Stimulated activated CD8-positive, alpha-beta memory T cell treated with anti-CD3 and anti-CD28 coated beads, Interleukin-12 subunit alpha, Interleukin-12 subunit beta, amount 100 ng/mL, for 4 hours (primary cell): ENCODE measurements at regions not wholly inside any gene's neighbourhood (a gene's known extent, or its start where the extent isn't known, plus 50 kb on each side); places are given as distances from the start of the nearest gene placed in this dataset.

Experiments used
- DNase-seq: peaks from one replicate; pipeline ENCODE4 v3.0.0-alpha.2; 2020; ENCODE audit warnings: low read depth

DNA sequence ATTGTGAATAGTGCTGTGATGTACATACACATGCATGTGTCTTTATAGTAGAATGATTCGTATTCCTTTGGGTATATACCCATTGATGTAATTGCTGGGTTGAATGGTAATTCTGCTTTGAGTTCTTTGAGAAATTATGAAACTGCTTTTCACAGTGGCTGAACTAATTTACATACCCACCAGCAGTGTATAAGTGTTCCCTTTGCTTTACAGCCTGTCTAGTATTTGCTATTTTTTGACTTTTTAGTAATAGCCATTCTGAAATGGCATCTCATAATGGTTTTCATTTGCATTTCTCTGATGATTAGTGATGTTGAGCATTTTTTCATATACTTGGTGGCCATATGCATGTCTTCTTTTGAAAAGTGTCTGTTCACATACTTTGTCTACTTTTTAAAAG lies 54.5 kb upstream of the FAM78B start:
- no peak for DNase-seq

DNA sequence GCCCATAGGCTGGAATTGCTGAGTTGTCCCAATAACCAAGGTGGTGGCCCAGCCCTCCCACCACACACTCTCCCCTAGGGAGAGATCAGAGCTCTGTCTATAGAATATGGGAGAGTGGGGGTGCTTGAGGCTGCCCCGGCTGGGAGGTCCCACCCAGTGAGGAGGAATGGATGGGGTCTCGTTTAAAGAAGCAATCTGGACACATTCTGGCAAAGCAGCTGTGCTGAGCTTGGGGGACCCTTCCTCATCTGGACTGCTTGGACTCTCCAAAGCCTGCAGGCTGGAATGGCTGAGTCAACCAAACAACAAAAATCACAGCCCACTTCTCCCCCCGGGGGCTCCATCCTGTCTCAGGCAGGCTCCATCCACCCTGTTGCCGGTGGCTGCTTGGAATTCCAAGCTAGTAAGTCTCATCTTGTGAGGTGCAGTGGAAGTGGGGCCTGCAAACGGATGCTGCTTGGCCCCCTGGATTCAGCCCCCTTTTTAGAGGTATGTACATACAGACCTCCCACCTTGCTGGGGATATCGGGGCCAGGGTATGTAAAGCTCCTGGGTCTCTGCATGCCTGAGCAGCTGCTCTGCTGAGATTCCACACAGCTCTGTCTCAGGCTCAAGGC lies 67.1 kb upstream of the FAM78B start:
- DNase-seq: no peak

GRCh38 chr1:166235728-166236127 lies 68.9 kb upstream of the FAM78B start:
- DNase-seq: no peak

DNA sequence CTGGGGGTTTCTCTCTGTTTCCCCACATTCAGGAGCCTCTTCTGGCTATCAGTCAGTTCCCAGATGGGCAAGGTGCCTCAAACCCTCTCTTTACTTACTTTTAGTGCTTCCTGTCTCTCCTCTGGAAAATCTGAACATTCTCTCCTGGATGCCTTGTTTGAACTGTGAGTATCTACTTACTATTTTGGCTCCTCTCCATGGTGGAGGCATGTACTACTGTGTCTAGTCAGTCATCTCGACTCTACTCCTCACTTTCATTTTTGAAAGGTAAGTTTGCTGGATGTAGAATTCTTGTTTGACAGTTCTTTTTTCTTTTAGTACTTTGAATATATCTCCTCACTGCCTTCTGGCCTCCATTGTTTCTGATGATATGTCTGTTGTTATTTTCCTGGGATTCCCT lies 70.9 kb upstream of the FAM78B start:
- no peak for DNase-seq

DNA sequence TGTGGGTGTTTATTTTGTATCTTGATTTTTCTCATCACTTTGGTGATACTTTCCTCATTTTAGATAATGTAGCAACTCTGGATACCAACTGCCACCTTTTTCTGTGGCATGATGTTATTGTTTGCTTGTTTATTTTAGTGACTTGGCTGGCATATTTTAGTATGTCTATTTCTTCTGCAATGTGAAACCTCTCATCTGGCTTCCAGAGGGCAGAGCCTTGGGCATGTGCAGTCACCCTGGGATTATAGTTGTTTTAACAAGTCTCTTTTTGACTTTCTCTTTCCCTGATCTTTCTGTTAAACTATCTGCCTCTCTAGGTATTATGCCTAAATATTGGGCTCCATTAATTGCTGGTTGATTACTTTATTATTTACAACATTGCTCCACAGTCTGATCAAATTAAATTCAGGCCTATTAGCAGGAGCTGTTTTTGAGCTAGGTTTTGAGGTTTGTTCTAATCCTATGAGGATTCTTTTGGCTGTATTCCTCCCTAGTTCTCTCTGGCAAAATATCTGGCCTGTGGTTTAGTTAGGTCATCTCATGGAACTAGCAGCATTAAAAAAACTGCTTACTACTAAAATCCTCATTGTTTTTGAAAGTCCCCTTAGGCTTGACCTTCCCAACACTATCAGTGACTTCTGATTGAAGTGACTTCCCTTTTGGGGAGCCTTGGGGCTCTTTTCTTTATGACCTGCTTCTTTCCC lies 86.4 kb upstream of the FAM78B start:
- no peak for DNase-seq

GRCh38 chr1:166258017-166258416 lies 91.2 kb upstream of the FAM78B start:
- DNase-seq: no peak

DNA sequence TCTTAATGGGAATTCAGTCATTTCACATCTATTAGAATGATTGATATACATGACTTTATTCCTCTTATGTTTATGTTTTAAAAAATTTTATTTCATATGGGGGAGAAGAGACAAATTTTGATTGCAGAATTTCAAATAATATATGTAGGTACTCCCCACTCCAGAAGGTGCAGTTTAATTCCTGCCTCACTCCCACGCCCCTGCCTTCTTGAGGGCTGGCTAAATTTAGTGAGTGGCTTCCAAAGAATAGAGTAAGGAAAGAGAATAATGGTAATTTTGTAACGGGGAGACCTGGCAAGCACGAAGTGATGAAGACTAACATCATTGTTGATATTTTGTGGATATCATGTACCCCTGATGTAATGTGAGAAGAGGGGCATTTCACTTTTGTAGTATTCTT lies 94.7 kb upstream of the FAM78B start:
- DNase-seq: no peak

DNA sequence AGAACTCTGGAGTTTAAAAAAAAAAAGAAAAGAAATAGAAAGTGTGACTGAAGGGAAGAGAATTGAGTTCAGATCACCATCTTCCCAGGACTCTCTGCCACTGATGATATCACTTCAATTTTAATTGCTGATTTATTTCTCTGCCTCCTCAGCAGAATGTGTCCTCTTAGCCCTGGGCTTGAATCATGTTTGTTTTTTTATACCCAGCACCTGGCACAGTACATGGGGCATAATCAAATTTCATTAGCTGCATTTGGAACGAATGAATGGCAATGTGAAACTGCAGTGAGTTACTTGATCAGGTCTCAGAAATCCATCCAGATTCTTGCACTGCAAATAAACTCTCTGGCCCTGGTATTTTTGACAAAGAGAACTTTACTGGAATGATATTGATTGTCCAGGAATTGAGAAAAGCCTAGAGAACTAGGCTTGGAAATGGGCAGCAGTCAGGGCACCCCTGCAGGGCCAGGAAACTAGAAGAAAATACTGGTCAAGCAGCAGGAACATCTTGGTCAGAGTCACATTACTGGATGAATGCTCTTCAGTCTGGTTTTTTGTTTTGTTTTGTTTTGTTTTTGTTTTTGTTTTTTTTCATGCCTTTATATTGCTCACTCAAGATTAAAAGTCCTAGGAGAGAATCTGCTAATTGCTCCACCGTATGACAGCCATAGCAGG lies 103.8 kb upstream of the FAM78B start:
- no peak for DNase-seq

GRCh38 chr1:166271151-166271538 lies 104.3 kb upstream of the FAM78B start:
- no peak for DNase-seq

GRCh38 chr1:166272155-166272554 lies 105.4 kb upstream of the FAM78B start:
- DNase-seq: no peak

- no peak for DNase-seq
These were observed 106.0 kb upstream of the FAM78B start for GRCh38 chr1:166272851-166273250.

GRCh38 chr1:166273618-166274017 lies 106.8 kb upstream of the FAM78B start:
- DNase-seq: no peak

DNA sequence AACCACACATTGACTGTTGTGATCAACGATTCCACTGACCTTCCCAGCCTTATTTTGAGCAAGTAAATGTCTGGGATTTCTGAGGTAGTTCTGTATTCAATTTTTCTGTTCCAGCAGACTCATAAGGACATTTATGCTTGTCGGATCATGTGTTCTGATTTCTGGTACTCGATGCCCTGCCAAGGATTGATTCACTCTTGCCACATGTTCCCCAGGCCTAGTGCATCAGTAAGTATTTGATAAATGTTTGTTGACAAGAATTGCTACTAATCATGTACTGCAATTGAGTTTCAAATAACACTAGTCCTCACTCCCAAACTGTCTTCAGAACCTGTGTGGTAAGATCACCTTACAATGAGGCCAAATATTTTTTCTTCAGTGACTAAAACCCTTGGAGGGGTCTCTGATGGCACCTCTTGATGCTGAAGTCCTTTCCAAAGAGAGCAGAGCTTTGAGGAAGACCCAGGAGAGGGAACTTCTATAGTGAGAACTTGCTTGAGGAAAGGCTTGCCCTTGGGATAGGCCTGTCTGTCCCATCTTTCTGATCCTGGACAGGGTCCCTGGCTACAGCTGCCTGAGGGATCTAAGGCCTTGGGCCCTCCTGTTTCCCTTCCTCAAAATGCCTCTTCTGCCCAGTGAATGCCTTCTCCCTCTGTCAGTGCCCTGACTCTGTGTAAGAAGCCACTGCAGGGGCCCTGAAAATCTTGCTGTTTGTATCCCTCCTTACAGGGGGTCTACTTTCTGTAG lies 115.8 kb upstream of the FAM78B start:
- DNase-seq: no peak

GRCh38 chr1:166283190-166283589 lies 116.4 kb upstream of the FAM78B start:
- DNase-seq: no peak

DNA sequence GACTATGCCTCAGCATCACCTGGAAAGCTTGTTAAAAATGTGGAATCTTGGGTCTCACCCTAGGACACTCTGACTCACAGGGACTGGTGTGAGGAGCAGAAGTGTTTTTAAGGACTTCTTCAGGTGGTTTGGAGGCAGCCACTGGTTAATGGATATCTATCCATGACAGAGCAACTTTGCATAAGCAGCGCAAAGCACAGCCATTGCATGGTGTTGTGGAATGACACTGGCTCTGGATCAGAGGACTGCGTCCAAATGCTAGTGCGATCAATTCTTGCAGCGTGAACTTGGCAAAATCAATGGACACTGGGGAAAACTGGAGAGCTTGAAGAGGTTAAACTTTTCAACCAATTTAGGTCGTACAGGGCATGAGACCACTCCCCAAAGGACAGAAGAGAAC lies 116.8 kb upstream of the FAM78B start:
- no peak for DNase-seq

- no peak for DNase-seq
These were observed 122.7 kb upstream of the FAM78B start for GRCh38 chr1:166289309-166290050.

- DNase-seq: no peak
These were observed 128.9 kb upstream of the FAM78B start for GRCh38 chr1:166295656-166296055.

DNA sequence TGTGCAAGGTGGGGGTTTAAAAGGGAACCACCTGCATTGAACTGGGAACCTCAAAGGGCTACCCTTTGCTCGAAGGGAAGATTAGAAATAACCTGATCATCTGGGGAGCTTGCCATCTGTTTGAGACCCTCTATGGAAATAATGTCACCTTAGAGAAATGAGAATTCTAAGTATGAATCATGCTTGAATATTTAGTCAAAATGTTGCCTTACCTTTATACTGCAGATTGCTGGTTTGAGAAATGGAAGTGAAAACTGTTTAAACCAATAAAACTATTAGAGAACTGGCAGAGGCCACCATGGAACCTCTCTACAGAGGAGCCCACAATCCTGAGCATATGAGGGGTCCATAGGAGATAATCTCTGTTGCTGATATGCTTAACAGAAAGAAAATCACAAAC lies 131.2 kb upstream of the FAM78B start:
- DNase-seq: no peak

DNA sequence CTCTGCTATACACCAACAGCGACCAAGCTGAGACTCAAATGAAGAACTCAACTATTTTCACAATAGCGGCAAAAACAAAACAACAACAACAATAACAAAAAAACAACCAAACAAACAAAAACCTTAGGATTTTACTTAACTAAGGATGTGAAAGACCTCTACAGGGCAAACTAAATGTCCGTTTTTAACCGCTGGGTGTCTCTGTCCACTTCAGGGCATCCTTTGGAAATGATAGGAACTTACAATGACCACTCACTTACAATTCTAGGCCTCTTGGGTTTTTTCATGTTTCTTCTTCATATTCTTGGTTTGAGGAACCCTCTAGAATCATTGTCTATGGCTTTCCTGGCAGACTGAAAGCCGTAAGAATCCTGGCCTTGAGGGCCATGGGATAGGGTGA lies 134.0 kb upstream of the FAM78B start:
- DNase-seq: no peak

GRCh38 chr1:166302989-166303758 lies 136.4 kb upstream of the FAM78B start:
- no peak for DNase-seq

GRCh38 chr1:166304131-166304530 lies 137.3 kb upstream of the FAM78B start:
- DNase-seq: no peak
